ENCODE measurements at regions not wholly inside any gene's neighbourhood (a gene's known extent, or its start where the extent isn't known, plus 50 kb on each side); places are given as distances from the start of the nearest gene placed in this dataset.
"Not testable (repeated sequence)": the region's sequence is repeated elsewhere in the genome, so short reads cannot be mapped to it uniquely, and the experiment has no call there.

GRCh38 chr7:69399401-69399800 is 198.9 kb upstream of the AUTS2 start:
- DNase-seq: peak; percentile 6 to 40

GRCh38 chr7:69402696-69403095 is 195.6 kb upstream of the AUTS2 start:
- DNase-seq: no peak

DNA sequence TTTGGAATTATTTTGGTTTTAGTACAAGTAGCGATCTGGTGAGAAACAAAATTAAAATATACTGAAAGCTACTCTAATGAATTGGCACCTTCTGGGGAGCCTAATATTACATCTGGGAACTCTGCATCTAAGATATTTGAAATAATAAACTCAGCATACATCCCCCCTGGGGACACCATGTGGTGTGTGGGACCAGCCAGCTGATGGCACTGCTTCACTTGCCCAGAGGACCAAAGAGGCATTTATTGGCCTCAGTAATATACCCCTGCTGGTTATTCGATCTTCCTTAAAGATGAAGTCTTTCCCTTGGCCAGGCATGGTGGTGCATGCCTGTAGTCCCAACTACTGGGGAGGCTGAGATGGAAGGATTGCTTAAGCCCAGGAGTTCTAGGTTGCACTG is 195.1 kb upstream of the AUTS2 start:
- peak; percentile 24 to 56 for DNase-seq

DNA sequence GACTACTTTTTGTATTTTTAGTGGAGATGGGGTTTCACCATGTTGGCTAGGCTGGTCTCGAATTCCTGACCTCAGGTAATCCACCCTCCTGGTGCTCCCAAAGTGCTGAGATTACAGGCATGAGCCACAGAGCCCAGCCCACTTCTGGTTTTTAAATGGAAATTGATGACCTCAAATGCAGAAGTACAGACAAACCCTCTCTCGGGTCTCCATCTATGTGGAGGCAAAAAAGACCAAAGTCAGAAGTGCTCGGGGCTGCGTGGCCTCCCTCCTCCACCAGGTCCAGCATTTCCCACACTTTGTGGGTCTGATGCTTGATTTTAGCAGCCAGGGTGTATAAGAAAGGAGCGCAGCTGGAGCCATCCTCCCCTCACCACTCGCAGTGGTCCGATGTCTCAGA is 187.3 kb upstream of the AUTS2 start:
- no peak for DNase-seq

DNA sequence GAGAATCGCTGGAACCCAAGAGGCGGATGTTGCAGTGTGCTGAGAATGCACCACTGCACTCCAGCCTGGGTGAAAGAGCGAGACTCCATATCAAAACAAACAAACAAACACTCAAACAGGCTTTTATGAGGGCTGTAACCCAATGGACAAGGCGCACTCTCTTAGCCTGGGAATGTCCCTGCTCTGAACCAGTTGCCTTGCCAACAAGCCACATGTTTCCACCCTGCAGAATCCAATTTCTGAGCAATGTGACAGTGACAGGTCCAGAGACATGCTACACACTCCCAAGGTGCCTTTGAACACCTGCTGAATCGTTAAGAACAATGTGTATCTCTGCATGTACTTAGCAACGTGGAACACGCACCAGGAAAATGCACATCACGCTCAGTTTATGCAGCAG is 186.8 kb upstream of the AUTS2 start:
- no peak for DNase-seq

DNA sequence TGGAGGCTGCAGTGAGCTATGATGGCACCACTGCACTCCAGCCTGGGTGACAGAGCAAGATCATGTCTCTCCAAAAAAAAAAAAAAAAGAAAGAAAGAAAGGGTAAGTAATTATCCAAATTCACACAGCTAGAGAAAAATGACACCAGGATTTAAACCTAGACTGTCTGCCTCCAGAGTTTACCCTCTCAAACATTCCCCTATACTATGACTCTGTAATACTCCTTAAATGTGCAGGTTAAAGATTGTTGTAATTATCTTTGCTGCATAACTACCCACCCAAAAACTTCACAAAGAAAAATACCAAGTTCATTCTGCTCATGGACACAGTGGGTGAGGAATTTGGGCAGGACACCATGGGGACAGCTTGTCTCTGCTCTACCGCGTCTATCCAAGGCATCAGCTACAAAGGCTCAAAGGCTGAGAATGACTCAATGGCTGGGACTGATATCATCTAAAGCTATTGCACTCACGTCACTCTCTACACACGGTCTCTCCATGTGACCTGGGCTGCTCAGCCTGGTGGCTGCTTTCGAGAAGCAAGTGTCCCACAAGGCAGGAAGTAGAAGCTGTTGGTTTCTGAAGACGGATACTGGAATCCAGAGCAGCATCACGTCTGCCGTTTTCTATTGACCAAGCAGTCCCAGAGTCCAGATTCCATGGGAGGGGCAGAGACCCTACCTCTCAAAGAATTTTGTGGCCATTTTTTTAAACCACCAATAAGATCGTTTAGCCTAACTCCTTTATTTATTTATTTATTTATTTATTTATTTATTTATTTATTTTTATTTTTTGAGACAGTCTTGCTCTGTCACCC is 185.7 kb upstream of the AUTS2 start:
- DNase-seq: peak in 1 of 2 experiments; percentile 5

DNA sequence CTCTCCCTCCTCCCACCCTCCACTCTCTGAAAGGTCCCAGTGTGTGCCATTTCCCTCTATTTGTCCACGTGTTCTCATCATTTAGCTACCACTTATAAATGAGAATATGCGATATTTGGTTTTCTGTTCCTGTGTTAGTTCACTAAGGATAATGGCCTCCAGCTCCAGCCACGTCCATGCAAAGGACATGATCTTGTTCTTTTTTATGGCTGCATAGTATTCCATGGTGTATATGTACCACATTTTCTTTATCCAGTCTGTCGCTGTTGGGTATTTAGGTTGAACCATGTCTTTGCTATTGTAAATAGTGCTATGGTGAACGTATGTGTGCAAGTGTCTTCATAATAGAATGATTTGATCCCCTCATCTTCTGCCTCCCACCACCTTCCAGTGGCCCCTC is 183.7 kb upstream of the AUTS2 start:
- DNase-seq: no peak

DNA sequence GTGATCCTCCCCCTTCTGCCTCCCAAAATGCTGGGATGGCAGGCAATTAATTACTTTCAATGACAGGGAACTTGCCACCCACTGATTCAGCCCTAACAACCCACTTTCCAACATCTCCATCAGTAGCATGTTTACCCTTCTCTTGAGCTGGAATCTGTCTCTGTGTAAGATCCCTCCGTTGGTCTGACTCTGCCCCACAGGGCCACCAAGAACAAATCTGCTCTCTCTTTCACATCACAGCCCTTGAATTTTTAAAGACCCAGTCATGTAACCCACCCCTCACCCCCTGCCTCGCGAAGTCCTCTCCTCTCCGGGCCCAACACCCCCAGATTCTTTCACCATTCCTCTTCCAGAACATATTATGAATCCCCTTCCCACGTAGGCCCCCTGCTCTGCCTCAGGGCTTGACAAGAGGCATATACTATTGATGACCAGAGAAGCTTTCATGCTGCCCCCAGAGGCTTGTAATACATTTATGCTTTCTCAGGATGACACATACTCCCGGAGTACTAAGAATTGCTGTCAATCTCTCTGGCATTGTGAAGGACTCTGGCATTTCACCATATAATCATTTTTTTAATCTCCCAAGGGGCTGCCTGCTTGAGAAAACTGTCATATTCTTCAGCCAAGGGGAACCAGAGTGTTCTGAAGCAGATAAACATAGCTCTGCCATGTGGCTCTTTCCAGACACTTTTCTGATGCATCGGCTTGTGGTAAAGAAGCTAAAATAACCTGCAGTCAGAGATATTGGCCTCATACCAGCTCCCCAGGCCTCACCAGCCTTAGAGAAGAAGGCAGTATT is 179.2 kb upstream of the AUTS2 start:
- no peak for DNase-seq

- no peak for DNase-seq
Observed at GRCh38 chr7:69419934-69420333, 178.3 kb upstream of the AUTS2 start.

GRCh38 chr7:69422574-69422985 is 175.7 kb upstream of the AUTS2 start:
- no peak for DNase-seq

DNA sequence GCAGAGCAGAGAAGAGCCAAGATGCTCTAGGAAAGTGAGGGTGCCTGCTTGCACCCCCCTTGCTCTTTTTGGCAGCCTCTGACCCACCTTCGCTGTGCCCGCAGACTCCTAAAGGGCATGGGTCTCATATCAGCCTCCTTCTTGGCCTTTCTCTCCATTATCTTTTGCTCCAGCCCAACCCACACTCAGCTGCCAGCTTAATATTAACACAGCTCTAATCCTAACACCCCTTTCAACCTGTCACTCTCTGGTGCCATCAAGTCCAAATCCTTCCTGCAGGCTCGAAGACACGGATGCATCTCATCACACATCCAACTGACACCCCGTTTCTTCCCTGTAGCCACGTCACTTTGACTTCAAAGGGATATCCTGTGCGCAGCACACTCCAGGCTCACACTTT is 171.6 kb upstream of the AUTS2 start:
- no peak for DNase-seq

DNA sequence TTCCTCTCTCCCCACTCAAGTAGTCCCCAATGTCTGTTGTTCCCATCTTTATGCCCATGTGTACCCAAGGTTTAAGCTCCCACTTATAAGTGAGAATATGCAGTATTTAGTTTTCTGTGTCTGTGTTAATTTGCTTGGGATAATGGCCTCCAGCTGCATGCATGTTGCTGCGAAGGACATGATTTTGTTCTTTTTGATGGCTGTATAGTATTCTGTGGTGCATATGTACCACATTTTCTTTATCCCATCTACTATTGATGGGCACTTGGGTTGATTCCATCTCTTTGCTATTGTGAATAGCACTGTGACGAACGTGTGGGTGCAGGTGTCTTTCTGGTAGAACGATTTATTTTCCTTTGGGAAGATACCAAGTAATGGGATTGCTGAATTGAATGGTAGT is 170.2 kb upstream of the AUTS2 start:
- no peak for DNase-seq

DNA sequence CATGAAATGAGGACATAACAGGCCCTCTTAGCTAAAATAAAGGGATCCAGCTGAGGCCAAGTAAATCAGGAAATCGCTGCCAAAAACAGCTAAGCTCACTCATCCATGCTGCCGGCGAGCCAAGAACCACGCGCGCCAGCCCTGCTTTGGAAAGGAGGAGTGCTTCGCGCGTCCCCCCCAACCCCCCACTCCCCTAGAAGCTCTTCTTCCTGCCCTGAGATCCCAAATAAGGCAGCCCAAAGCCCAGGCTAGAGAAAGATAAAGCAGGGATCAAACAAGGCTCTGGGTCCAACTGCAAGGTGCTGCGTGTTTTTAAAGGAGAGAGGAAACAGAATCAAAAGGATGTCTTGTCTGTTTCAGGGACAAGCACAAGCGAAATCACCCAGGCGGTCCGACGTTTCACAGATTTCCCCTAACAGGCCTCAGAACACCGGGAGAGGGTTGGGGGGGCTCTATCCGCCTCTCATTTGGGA is 168.3 kb upstream of the AUTS2 start:
- DNase-seq: no peak

DNA sequence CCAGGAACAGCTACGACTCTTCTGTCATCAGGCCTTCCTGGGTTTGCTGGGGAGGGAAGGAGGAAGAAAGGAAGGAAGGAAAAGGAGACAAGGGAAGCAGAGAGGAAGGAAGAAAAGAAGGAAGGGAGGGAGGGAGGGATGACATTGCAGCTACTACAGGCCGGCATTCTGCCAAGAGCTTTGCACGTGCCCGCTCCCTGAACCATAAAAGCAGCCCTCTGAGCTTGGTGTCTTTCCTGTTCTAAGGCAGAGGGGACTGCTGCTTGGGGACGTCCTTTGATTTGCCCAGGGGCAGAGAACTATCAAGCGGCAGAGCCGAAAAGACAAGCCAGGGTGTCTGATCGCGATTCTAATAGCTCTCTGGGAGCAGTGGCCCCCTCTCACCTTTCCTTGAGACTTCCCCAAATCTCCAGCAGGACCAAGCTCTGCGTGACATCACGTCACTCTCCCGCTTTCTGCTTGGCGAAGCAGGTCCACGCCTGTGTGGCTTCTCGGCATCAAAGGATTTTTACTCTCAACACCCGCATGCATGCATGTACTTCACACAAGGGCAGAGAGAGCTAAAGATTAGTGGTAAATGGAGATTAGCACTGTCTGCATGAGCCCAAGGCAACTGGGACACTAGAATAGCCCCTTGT is 167.8 kb upstream of the AUTS2 start:
- DNase-seq: no peak

DNA sequence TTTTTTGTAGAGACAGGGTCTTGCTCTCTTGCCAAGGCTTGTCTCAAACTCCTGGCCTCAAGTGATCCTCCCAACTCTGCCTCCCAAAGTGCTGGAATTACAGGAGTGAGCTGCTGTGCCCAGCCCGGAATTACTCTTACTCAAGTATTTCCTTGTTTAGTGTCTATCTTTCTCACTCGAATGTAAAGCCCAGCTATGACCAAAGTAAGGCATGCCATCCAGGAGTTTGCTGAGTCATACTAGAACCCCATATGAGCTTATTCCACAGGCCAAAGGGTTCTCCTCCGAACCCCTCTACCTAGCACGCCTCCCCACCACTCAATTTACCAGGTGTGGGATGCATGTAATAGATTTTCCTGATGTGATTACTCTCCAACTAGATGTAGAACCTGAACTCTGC is 166.6 kb upstream of the AUTS2 start:
- DNase-seq: no peak

- not testable (repeated sequence) for DNase-seq
Observed at GRCh38 chr7:69432276-69432675, 166.0 kb upstream of the AUTS2 start.

DNA sequence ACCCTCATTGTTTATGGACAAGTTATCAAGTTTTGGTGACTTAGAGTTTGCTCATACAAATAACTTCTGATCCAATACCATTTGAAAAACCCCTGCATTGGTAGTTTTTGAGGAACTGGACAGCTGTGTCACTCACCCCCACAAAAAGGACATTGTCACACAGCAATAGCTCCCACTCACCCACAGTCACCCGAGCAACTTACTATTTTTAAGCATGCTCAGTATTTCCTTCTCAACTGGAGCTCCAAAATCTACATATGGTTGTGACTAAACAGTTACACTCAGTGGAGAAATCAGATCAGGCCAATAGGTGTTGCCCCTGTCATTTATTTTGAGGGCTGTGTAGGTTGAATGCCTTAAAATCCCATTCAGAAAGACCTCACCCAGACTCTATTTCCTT is 165.2 kb upstream of the AUTS2 start:
- no peak for DNase-seq

- no peak for DNase-seq
Observed at GRCh38 chr7:69434398-69434815, 163.9 kb upstream of the AUTS2 start.

GRCh38 chr7:69435711-69436110 is 162.6 kb upstream of the AUTS2 start:
- DNase-seq: no peak

GRCh38 chr7:69436946-69437345 is 161.3 kb upstream of the AUTS2 start:
- DNase-seq: no peak

- no peak for DNase-seq
Observed at GRCh38 chr7:69438584-69439412, 159.5 kb upstream of the AUTS2 start.

GRCh38 chr7:69439636-69440325 is 158.5 kb upstream of the AUTS2 start:
- DNase-seq: no peak
